ENCODE measurements at regions not wholly inside any gene's neighbourhood (a gene's known extent, or its start where the extent isn't known, plus 50 kb on each side); places are given as distances from the start of the nearest gene placed in this dataset.

GRCh38 chr13:64052521-64052920 is 2636.9 kb upstream of the PCDH20 start:
- no peak for DNase-seq (ENCODE audit: low spot score)
- no peak for TF ChIP-seq CTCF (IDR thresholded peaks at IDR 0.05; ENCODE audit: extremely low read depth, missing control alignments)

- no peak for TF ChIP-seq CTCF (IDR thresholded peaks at IDR 0.05; ENCODE audit: extremely low read depth, missing control alignments)
- no peak for DNase-seq (ENCODE audit: low spot score)
Observed at GRCh38 chr13:64051278-64051677, 2635.6 kb upstream of the PCDH20 start.

- no peak for TF ChIP-seq CTCF (IDR thresholded peaks at IDR 0.05; ENCODE audit: extremely low read depth, missing control alignments)
Observed at GRCh38 chr13:64041296-64041695, 2625.6 kb upstream of the PCDH20 start.

GRCh38 chr13:64033921-64034320 is 2618.3 kb upstream of the PCDH20 start:
- DNase-seq (ENCODE audit: low spot score): no peak
- no peak for TF ChIP-seq CTCF (IDR thresholded peaks at IDR 0.05; ENCODE audit: extremely low read depth, missing control alignments)

More at GRCh38 chr13:64041296-64041695, 2625.6 kb upstream of the PCDH20 start:
- no peak for DNase-seq (ENCODE audit: low spot score)

GRCh38 chr13:64029343-64030093 is 2613.9 kb upstream of the PCDH20 start:
- DNase-seq (ENCODE audit: low spot score): no peak
- TF ChIP-seq CTCF (IDR thresholded peaks at IDR 0.05; ENCODE audit: extremely low read depth, missing control alignments): no peak

GRCh38 chr13:64028551-64028950 is 2612.9 kb upstream of the PCDH20 start:
- no peak for TF ChIP-seq CTCF (IDR thresholded peaks at IDR 0.05; ENCODE audit: extremely low read depth, missing control alignments)
- no peak for DNase-seq (ENCODE audit: low spot score)

- no peak for TF ChIP-seq CTCF (IDR thresholded peaks at IDR 0.05; ENCODE audit: extremely low read depth, missing control alignments)
- no peak for DNase-seq (ENCODE audit: low spot score)
Observed at GRCh38 chr13:64020126-64020525, 2604.5 kb upstream of the PCDH20 start.
